Right hindlimb (tissue), 1 donor: ENCODE measurements at regions not wholly inside any gene's neighbourhood (a gene's known extent, or its start where the extent isn't known, plus 50 kb on each side); places are given as distances from the start of the nearest gene placed in this dataset.

ENCODE experiments used
- DNase-seq: peaks from one replicate; pipeline ENCODE4 v3.0.0-alpha.2; 2018

DNA sequence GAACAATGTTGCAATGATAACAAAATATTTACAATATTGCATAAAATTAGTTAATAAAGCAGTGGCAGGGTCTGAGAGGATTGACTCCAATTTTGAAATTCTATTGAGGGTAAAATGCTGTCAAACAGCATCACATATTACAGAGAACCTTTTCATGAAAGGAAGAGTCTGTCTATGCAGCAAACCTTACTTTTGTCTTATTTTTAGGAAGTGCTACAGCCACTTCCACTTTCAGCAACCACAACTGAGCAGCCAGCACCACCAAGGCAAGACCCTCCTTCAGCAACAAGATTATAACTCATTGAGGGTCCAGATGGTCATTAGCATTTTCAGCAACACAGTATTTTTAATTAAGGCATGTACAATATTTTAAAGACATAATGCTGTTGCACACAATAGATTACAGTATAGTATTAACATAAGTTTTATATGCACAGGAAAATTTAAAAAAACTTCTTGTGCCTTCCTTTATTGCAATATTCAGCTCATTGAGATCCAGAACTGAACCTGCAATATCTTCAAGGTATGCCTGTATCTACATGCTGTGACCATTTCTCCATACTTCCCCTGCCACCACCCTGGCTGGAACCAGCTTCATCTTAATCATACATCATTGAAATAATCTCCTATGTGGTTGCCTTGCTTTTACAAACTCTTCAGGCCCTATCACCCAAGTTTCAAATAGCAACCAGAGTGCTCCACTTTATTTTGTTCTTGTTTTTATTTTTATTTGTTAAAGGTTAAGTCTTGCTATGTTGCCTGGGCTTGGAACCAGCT is 711.2 kb downstream of the KCNA4 start:
- no peak for DNase-seq

DNA sequence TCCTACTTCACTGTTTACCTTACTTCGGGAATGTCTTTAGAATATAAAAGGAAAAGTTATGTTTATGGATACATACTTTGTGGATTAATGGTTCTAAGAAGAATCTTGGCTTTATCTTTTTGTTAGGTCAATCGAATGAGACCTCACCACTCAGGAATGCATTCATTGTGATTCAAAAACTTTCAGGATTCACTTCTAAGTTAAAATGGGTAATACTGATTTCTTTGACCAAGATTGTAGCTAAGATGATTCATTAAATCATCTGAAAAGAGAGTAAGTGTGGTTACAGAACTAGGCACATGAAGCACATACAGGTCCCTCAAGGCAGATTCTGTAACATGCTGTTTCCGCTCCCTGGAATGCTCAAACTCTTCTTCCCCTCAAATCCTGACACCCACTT is 716.4 kb downstream of the KCNA4 start:
- DNase-seq = no peak

DNA sequence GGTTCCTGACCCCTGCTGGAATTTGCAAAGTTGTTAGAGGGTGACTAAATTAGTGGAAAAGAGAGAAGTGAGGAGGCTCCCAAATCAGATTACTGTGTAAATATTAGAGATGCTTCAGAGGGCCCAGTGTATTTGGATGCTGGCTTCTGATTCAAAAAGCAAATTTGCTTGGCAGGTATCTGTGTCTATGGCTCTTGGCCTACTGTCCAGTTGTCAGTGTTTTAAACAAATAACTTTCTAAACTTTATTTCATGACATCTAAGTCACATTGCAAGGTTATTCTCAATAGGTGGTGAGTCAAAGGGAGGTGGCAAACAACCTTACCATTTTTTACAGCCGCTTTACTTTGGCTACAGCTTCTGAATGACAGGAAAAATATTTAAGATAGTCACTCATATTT is 720.1 kb downstream of the KCNA4 start:
- DNase-seq = no peak

DNA sequence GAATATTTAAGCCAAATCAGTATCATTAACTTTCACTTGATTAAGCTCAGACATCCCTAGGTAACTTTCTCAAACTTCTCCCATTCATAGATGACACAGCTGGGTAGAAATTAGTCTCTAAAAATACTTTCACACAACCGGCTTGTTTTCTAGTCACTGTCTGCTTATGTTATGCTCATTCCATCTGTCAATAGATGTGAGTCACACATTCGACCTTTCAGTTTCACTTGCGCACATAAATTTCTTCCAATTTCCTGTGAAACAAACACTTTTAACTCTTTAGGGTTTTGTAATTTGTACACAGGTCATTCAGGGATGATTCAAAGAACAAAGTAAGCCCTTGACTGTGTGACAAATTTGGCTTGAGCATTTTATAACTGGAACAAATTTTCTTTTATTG is 723.0 kb downstream of the KCNA4 start:
- DNase-seq = no peak

DNA sequence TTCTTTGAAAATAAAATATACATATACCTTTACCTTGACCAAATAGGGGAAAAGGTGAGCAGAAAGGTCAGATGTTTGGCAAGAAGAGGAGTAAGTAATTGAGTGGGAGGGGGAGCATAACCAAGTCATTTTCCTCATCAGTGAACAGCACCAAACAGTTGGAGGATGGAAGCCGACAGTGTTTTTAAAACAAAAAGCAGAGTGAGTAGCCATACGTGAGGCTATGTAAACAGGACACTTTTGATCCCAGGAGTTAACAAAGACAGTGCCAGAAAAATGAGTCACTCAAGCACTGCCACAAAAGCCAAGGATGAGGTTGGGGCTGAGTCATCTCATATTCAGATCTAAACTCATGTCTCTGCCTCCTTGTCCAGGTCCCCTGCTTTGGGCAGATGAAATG is 734.7 kb downstream of the KCNA4 start:
- no peak for DNase-seq

DNA sequence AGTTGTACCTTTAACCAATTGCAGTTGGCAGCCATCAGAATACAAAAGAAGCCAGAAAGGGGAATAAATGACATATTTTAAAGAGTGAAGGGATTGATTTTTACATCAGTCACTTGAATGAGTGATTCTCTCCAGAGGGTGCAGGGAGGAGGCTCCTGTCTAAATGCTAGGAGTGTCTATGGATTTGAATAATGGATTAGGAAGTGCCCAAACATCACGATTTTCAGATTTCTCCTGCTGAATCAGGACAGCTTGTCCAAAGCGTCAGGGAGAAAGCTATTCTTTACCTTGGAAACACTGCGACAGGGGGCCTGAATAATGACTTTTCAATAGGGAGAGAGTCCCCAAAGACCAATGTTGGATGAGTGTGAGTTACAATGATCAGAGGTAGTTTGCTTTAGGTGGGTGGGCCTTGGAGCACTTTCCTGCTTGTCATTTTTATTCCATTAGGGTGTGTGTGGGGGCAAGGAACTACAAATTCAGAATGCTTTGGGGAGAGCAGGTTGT is 735.5 kb downstream of the KCNA4 start:
- no peak for DNase-seq

DNA sequence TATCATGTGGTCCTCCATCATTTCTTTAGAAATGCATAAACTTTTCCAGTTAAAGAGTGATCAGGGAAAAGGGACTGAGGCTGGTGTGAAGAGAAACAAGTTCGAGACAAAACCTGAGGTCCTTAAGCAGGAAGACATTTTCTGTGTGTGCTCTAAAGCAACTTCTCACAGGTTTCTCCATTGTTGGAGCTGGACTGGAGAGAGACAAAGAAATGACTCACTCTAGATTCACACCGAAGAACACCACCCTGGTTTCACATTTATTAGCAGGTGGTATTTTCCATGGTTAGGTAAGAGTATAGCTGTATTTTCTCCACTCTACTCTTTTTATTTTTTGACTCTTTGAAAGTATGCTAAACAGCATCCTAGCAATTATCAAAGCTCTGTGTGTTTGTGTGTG is 736.4 kb downstream of the KCNA4 start:
- no peak for DNase-seq

DNA sequence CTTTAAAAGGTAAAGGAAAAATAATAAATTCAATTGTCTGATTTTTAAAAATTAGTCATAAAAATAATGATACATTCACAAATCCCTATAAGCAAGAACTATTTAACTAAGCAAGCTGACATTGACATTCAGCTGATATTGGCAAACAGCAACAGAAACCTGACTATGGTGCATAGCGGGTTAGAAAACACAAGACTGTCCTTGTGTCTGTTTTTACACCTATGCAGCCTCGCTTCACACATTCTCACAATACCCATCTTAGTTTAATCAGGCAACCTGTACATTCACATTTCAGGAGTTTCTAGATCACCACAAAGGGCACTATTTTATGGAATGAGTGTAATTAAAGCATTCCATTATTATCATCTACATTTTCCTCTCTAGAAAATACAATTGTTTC is 737.1 kb downstream of the KCNA4 start:
- DNase-seq = no peak

DNA sequence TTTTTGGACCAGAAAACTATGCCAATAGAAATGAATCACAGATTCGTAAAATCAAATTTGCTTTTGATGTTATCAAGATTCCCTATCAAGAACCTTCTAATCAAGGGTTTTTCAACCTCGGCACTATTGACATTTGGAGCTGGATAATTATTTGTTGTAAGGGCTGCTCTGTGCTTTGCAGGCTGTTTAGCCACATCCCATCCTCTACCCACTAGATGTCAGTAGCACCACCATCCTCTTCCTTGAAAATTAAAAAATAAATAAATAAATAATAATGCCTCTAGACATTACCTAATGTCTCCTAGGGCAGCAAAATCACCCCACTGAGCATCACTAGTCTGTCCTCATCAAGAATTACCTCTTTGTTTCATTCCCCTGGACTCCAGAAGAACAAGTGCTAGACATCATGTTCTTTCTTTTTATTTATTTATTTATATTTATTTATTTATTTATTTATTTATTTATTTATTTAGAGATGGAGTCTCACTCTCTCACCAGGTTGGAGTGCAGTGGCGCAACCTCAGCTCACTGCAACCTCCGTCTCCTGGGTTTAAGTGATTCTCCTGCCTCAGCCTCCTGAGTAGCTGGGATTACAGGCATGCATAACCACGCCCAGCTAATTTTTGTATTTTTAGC is 744.7 kb downstream of the KCNA4 start:
- no peak for DNase-seq

DNA sequence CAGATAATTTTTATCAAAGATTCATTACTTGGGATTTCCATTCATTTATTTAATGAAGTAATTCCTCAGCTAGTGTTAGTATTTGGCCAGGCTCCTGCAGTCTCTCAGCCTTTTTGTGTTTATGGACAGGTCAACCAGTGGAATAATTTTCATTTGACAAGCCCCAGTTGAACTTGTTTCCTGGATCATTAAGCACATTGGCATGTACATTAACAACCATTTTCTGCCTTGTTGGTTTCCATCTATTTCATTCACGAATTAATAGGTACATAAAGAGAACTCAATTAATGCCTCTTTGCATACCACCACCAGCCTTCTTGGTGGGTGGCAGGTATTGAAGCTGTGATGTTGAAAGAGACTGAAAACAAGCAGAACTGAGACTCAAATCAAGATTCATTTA is 745.2 kb downstream of the KCNA4 start:
- DNase-seq = no peak

DNA sequence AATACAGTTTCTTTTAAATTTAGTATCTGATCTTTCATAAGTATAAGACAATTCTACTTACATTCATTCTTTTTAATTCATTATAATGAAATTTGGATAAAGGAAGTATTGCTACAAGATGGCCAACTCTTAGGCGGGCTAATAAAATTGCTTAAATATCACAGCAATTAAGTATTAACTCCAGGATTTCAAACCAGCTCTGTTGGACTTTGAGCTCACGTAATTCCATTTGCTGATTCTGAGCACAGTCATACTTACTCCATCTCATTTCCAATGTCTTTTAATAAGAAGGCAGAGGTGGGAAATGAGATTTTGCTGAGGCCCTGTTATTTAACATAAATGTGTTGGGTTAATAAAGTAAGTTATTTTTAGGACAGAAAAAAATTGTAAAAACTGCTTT is 748.1 kb downstream of the KCNA4 start:
- no peak for DNase-seq

DNA sequence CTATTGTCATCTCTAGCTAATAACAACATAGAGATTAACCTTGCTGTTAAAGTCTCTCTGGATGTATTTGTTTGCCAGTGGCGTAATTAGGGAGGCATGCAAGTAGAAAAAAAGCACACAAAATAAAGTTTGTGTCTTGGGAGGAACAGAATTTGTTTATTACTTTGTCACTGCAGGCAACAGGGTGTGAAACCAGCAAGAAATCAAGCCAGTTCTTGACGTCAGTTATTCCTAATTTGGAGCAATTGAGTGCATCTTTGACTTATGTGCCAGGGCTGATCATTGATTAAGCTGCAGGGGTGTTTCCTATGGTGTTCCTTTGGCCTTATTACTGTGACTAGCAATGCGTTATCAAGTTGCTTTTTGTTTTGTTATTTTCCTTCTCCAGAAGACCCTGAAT is 751.0 kb downstream of the KCNA4 start:
- no peak for DNase-seq

DNA sequence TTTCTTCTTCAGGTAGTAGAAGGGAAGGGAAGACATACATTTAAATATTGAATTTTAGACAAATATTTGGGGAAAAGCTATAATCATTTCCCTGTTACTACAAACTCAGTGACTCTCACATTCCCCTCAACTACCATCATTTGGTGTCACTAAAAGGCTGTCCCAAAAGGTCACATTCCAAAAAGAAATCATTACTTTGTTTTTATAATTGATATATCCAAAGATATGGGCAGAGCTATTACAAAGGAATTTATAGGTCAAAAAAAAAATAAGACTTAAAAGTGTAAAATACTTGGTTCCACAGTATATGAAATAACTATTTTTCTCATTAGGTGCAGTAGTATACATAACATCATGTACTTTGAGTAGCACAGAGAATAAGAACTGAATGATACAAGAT is 751.4 kb downstream of the KCNA4 start:
- no peak for DNase-seq

DNA sequence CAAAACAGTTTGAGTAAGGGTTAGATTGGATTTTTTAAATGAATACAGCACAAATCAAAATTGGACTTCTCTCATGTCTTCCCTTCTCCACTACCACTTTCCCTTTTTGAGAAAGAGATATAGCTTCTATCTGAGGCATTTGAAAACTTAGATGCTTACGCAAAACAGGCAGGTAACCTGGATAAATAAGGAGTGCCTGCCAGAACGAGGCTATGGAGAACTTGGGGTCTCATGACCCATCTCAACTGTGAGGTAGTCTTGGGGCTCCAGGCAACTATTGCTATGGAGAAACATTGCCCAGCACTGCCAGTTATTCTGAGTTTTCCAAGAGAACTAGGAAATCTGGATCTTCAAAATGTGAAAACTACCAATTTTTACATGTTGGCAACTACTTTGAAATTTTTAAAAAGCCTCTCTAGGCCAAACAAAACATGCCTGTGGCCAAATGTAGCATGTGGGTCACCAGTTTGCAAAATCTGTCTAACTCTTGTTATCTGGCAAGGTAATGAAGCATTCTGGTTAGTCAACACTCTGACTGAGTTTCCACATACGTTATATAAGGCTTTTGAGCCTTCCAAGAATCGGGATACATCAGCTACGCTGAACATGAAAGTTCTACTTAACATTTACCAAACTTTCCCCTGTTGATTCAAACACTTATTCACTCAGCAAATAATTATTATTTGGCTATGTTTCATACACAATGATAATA is 752.7 kb downstream of the KCNA4 start:
- DNase-seq = no peak

DNA sequence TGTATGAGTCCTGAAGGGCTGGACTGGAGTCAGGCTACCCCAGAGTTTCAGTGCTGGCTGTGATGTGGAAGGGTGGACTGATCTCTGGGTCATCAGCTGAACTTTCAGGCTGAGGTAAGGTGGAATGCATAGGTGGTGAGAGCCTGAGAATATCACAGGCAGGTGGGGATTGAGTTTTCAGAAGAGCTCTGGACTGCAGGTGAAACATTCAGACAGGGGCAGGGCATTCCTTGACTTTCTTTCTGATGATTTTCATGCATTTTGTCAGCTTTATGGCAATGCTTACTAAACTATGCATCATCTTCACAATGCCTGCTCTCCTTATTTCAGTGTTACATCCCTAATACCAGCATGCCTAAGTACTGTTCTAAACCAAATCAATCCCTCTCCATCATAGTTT is 755.0 kb downstream of the KCNA4 start:
- DNase-seq = no peak

DNA sequence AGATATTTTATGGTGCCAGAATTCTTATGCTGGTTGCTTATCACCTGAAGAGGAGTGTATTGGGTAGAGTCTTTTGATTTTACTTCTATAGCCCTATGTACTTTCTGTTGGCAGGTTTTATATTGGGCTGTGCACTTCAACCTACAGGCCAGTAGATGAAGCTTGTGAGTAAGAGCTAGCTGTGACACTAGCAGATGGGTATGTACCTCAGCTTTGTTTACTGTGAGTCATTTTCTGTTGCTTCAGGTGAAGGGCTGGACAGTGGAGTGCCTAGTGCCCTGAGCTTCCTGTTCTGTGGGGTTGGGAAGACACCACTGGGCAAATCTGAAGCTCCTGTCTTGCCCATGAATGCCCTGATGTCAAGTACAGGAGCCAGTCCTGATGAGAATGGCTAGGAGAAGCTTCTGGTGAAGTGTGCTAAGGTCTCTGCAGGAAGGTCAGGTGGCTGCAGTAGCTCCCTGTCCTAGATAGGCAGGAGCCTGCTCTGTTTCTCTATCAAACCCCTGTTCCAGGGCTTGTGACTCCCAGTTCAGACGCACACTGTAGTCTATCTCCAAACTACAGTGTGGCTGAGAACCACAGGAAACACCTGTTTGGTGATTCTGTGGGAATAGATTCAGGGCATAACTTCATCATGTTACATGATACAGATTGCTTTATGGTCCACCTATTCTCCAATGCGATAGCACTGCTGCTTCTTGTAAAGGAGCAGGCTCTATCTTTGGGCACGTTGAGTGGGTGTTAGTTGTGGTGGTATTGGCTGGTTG is 755.7 kb downstream of the KCNA4 start:
- DNase-seq = no peak

DNA sequence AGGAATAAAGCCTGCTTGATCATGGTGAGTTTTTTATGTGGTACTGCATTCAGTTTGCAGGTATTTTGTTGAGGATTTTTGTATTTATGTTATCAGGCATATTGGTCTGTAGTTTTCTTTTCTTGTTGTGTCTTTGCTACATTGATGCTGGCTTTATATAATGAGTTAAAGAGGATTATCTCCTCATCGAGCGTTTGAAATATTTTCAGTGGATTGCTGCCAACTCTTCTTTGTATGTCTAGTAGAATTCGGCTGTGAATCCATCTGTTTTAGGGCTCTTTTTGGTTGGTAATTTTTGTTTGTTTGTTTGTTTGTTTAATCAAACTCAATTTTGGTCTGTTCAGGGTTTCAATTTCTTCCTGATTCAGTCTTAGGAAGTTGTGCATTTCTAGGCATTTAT is 758.4 kb downstream of the KCNA4 start:
- no peak for DNase-seq

DNA sequence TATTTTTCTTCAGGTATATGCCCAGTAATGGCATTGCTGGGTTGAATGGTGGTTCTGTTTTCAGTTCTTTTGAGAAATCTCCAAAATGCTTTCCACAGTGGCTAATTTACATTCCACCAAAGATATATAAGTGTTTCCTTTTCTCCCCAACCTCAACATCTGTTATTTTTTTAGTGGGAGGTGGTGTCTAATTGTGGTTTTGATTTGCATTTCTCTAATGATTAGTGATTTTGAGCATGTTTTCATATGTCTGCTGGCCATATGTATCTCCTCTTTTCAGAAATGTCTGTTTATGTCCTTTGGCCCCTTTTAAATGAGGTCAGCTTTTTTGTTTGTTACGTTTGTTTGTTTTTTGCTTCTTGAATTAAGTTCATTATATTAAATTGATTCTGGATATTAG is 760.2 kb downstream of the KCNA4 start:
- DNase-seq = no peak

DNA sequence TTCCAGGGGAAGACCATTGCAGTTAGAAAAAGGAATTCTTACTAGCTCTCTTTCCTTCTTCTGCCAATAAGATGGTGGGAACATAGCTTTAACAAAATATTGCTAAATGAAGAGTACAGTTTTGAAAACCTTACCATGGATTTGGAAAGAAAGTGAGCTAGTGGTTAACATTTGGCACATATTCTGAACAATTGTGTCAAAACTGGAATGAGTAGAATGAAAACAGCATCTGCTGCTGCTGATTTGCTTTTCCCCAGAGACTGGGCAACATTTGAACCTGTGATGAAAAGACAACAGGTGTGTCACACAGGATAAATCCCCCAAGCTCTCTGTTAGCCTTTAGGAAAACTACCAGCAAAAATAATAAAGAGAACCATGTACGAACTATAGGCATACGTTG is 761.4 kb downstream of the KCNA4 start:
- DNase-seq = no peak

DNA sequence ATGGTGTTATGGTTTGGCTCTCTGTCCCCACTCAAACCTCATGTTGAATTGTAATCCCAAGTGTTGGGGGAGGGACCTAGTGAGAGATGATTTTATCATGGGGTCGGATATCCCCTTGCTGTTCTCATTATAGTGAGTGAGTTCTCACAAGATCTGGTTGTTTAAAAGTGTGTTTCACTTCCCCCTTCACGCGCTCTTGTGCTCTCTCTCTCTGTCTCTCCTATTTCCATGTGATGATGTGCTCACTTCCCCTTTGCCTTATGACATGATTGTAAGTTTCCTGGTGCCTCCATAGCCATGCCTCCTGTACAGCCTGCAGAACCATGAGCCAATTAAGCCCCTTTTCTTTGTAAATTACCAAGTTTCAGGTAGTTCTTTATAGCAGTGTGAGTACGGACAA is 765.1 kb downstream of the KCNA4 start:
- DNase-seq = no peak

DNA sequence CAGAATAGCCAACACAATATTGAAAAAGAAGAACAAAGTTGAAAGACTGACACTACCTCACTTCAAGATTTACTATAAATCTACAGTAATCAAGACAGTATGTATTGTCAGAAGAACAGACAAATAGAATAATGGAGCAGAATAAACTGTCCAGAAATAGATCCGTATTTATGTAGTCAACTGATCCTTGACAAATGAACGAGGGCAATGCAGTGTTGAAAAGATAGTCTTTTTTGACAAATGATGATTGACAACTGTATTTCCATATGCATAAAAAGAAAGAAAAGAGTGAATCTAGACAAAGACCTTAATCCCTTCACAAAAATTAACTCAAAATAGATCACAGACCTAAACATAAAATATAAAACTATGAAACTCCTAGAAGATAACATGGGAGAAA is 767.1 kb downstream of the KCNA4 start:
- no peak for DNase-seq

DNA sequence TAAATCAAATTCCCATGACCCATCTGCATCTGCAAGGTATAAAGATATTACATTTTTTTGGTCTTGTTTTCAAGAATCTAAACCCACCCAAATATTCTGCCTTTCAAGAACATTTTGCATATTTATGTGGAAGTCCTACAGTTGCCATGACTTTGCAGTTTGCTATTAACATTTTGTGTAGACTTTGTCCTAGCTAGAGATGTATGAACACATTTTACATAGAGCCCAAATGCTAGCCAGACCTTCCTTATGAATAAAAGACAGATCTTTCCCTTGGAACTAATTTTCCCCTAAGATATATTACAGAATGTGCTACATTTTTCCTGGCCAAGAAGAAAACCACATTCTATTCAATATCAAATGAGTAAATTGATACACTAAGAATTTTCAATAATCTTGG is 772.5 kb downstream of the KCNA4 start:
- DNase-seq = no peak

DNA sequence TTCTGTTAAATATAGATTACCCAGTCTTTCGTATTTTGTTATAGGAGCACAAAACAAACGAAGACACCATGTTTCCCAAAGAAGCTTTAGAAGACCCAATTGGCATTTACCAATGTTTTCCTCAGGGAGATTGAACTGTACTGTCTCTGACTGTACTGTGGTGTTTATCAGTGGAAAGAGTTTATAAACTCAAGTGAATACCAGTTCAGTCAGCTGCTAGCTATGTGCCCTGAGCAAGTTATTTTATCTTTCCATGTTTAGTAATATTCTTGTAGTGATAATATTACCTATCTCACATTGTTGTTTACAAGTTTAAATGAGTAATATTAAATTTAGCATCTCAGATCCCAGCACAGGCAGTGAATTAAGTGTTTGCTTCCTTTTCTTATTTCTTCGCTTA is 773.2 kb downstream of the KCNA4 start:
- DNase-seq = no peak
